ENCODE measurements at regions not wholly inside any gene's neighbourhood (a gene's known extent, or its start where the extent isn't known, plus 50 kb on each side); places are given as distances from the start of the nearest gene placed in this dataset.

- DNase-seq (ENCODE audit: extremely low spot score) = no peak
- ChIA-PET CTCF (no interaction called here), POLR2A (no interaction called here)
- TF ChIP-seq SUZ12 (IDR thresholded peaks at IDR 0.05) = no peak
- no peak for TF ChIP-seq BHLHE40 (IDR thresholded peaks at IDR 0.05; ENCODE audit: borderline replicate concordance)
- TF ChIP-seq SP1 (IDR thresholded peaks at IDR 0.05) = no peak
- TF ChIP-seq LEF1 (IDR thresholded peaks at IDR 0.05; ENCODE audit: borderline replicate concordance) = no peak
- TF ChIP-seq ELF4 (IDR thresholded peaks at IDR 0.05) = no peak
- TF ChIP-seq TARDBP (IDR thresholded peaks at IDR 0.05) = no peak
- TF ChIP-seq L3MBTL2 (conservative IDR thresholded peaks at IDR 0.05) = no peak
Measured at GRCh38 chr2:102927854-102928267, 166.0 kb downstream of the TMEM182 start.

DNA sequence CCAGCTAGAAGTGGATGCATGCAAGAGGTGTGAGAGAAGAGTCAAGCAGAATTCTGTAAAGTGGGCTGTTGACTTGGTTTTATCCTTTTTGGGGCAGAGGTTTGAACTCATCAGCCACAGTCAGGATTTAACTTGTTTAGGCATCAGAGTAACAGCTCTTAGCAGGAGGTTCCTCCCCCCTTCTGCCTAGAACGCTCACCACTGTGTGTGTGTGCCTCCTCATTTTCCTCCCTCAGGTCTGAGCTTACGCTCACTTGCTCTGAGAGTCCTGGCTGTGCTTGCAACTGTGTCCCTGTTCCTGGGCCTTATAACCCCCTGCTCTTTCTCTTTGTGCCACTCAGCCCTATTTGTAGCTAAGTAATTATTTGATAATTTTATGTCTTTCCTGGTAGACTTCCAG is 167.9 kb downstream of the TMEM182 start:
- POLR2A ChIA-PET = no interaction called here
- CTCF ChIA-PET = interaction anchor here (0.8 kb wide), 1 partner anchor 88 kb away, joined by 3 read pairs; no protein-coding TSS in a partner anchor
- no peak for DNase-seq (ENCODE audit: extremely low spot score)
- no peak for TF ChIP-seq SUZ12 (IDR thresholded peaks at IDR 0.05)
- TF ChIP-seq CTBP1 (IDR thresholded peaks at IDR 0.05; ENCODE audit: borderline replicate concordance) = no peak
- TF ChIP-seq, protein P1, sequence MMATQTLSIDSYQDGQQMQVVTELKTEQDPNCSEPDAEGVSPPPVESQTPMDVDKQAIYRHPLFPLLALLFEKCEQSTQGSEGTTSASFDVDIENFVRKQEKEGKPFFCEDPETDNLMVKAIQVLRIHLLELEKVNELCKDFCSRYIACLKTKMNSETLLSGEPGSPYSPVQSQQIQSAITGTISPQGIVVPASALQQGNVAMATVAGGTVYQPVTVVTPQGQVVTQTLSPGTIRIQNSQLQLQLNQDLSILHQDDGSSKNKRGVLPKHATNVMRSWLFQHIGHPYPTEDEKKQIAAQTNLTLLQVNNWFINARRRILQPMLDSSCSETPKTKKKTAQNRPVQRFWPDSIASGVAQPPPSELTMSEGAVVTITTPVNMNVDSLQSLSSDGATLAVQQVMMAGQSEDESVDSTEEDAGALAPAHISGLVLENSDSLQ (IDR thresholded peaks at IDR 0.05) = no peak
- TF ChIP-seq LEF1 (IDR thresholded peaks at IDR 0.05; ENCODE audit: borderline replicate concordance) = no peak
- no peak for TF ChIP-seq TARDBP (IDR thresholded peaks at IDR 0.05)
- TF ChIP-seq SP1 (IDR thresholded peaks at IDR 0.05) = no peak
- no peak for TF ChIP-seq L3MBTL2 (conservative IDR thresholded peaks at IDR 0.05)
- TF ChIP-seq ELF4 (IDR thresholded peaks at IDR 0.05) = no peak
- TF ChIP-seq ARNT (IDR thresholded peaks at IDR 0.05) = no peak
- TF ChIP-seq HDGF (IDR thresholded peaks at IDR 0.05; ENCODE audit: borderline replicate concordance) = no peak
- TF ChIP-seq NFRKB (IDR thresholded peaks at IDR 0.05) = no peak
- no peak for TF ChIP-seq FOXK2 (IDR thresholded peaks at IDR 0.05)
- no peak for TF ChIP-seq FOXM1 (IDR thresholded peaks at IDR 0.05; ENCODE audit: borderline replicate concordance)

DNA sequence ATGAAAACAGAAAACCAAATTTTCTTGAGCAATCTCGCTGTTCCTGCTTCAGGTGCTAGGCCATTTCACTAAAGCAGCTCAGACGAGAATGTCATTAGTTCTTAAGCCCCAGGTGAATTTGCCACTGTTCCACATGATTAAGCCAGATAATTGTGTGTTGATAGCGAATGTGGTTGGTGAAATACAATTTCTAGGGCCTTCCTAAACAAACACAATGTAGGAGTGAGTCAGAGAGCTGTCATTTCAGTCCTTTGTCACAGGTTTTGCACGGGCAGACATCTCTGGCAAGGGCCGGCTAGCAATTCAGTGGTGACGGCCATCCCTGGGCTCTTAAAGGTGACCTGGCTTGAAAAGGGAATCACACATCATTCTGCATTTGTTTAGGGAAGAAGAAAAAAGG is 170.7 kb downstream of the TMEM182 start:
- ChIA-PET CTCF (no interaction called here), POLR2A (no interaction called here)
- no peak for DNase-seq (ENCODE audit: extremely low spot score)
- no peak for TF ChIP-seq L3MBTL2 (conservative IDR thresholded peaks at IDR 0.05)
- no peak for TF ChIP-seq FOXA1 (IDR thresholded peaks at IDR 0.05)
- TF ChIP-seq HDGF (IDR thresholded peaks at IDR 0.05; ENCODE audit: borderline replicate concordance) = no peak
- TF ChIP-seq SP1 (IDR thresholded peaks at IDR 0.05) = no peak
- TF ChIP-seq NFRKB (IDR thresholded peaks at IDR 0.05) = no peak
- no peak for TF ChIP-seq FOXM1 (IDR thresholded peaks at IDR 0.05; ENCODE audit: borderline replicate concordance)
- TF ChIP-seq CTBP1 (IDR thresholded peaks at IDR 0.05; ENCODE audit: borderline replicate concordance) = no peak
- TF ChIP-seq LEF1 (IDR thresholded peaks at IDR 0.05; ENCODE audit: borderline replicate concordance) = no peak
- no peak for TF ChIP-seq BHLHE40 (IDR thresholded peaks at IDR 0.05; ENCODE audit: borderline replicate concordance)
- no peak for TF ChIP-seq ZNF384 (IDR thresholded peaks at IDR 0.05)
- no peak for TF ChIP-seq TARDBP (IDR thresholded peaks at IDR 0.05)
- TF ChIP-seq SUZ12 (IDR thresholded peaks at IDR 0.05) = no peak
- TF ChIP-seq, protein P1 (IDR thresholded peaks at IDR 0.05) = no peak
- no peak for TF ChIP-seq ARNT (IDR thresholded peaks at IDR 0.05)
- TF ChIP-seq FOXK2 (IDR thresholded peaks at IDR 0.05) = no peak

DNA sequence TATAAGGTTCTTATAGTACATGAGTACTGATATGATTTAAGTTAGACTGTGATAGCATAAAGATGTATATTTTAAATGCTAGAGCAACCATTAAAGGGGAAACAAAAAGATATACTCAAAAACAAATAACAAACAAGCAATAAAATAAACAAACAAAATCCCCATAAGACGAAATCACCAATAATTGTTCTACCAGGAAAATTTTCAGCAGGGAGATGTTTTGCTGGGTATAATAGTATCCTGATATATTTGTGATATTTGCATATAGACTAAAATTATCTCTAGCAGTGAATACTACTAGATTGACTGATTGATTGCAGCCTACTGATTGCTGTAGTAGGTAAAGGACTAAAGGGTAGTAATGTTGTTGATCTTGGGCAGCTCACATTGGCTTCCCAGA is 177.4 kb downstream of the TMEM182 start:
- CTCF ChIA-PET = no interaction called here
- TF ChIP-seq NFRKB (IDR thresholded peaks at IDR 0.05) = no peak
- TF ChIP-seq SP1 (IDR thresholded peaks at IDR 0.05) = no peak
- POLR2A ChIA-PET = no interaction called here
- no peak for DNase-seq (ENCODE audit: extremely low spot score)

DNA sequence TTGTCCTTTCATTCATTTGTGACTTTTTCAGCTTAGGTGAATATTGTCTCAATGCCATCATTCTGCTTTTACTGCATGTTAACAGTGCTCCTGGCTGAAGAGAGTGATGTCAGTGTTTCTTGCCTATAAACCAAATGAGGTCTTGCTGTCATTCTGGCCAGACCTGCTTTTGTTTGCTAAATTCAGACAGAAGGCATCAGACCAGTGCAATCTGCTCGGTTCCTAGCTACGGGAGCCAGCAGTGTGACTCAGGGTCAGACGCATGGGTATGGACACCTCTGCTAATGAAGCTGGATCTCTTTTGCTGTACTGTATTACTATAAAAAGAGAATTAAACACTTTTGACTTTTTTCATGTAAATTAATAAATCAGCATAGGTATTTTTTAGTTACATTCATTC is 178.9 kb downstream of the TMEM182 start:
- no peak for TF ChIP-seq FOXK2 (IDR thresholded peaks at IDR 0.05)
- TF ChIP-seq, protein P1 (IDR thresholded peaks at IDR 0.05) = no peak
- no peak for TF ChIP-seq SUZ12 (IDR thresholded peaks at IDR 0.05)
- no peak for TF ChIP-seq BHLHE40 (IDR thresholded peaks at IDR 0.05; ENCODE audit: borderline replicate concordance)
- no peak for TF ChIP-seq LEF1 (IDR thresholded peaks at IDR 0.05; ENCODE audit: borderline replicate concordance)
- TF ChIP-seq ZNF384 (IDR thresholded peaks at IDR 0.05) = no peak
- no peak for TF ChIP-seq NFRKB (IDR thresholded peaks at IDR 0.05)
- POLR2A ChIA-PET = no interaction called here
- DNase-seq (ENCODE audit: extremely low spot score) = no peak
- CTCF ChIA-PET = no interaction called here

DNA sequence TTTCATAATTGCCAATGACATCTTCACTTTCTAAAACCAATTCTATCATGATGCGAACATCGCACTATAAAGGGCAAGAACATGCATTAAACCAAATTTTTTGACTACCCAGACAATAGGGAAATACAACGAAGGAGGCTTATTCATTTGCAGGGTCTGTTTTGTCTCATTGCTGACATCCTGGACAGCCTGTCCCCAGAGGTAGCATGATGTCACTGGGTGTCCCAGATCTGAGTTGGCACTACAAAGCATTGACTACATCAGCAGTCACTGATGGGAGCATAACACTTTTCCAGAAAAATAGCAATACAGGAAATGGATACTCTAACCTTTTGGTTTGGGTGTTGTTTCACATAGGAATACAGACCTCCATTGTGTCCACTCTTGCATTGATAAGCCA is 180.3 kb downstream of the TMEM182 start:
- ChIA-PET POLR2A (no interaction called here), CTCF (no interaction called here)
- no peak for DNase-seq (ENCODE audit: extremely low spot score)
- TF ChIP-seq BHLHE40 (IDR thresholded peaks at IDR 0.05; ENCODE audit: borderline replicate concordance) (no peak), NFRKB (IDR thresholded peaks at IDR 0.05) (no peak), L3MBTL2 (conservative IDR thresholded peaks at IDR 0.05) (no peak), LEF1 (IDR thresholded peaks at IDR 0.05; ENCODE audit: borderline replicate concordance) (no peak), ZNF384 (IDR thresholded peaks at IDR 0.05) (no peak), SUZ12 (IDR thresholded peaks at IDR 0.05) (no peak), CTBP1 (IDR thresholded peaks at IDR 0.05; ENCODE audit: borderline replicate concordance) (no peak), ELF4 (IDR thresholded peaks at IDR 0.05) (no peak), ARNT (IDR thresholded peaks at IDR 0.05) (no peak), FOXK2 (IDR thresholded peaks at IDR 0.05) (no peak), TARDBP (IDR thresholded peaks at IDR 0.05) (no peak), FOXA1 (IDR thresholded peaks at IDR 0.05) (no peak), HDGF (IDR thresholded peaks at IDR 0.05; ENCODE audit: borderline replicate concordance) (no peak), SP1 (IDR thresholded peaks at IDR 0.05) (no peak), FOXM1 (IDR thresholded peaks at IDR 0.05; ENCODE audit: borderline replicate concordance) (no peak)
- TF ChIP-seq, protein P1 (IDR thresholded peaks at IDR 0.05) = no peak
